Prostate gland (tissue), 2 donors: ENCODE measurements at regions not wholly inside any gene's neighbourhood (a gene's known extent, or its start where the extent isn't known, plus 50 kb on each side); places are given as distances from the start of the nearest gene placed in this dataset.

Experiments
- DNase-seq: peaks from one replicate; pipeline ENCODE4 v3.0.0-alpha.2; 2019; ENCODE audit warnings: low spot score
- H3K27ac ChIP-seq, 2 donors: fragments of 200-600 bp; sonication (generic); 2 replicates each; pipeline ENCODE4 v1.5.1; 2017 to 2019
- H3K27me3 ChIP-seq: fragments of 200-600 bp; sonication (generic); replicated peaks from 2 replicates; pipeline ENCODE4 v1.5.1; 2019; ENCODE audit not compliant: insufficient read depth
- H3K36me3 ChIP-seq, 2 donors: fragments of 200-600 bp; sonication (generic); 1 replicate in 1 of 2; 2 replicates in 1 of 2; pipeline versions ENCODE4 v1.5.1 to v1.8.1; 2017 to 2019
- H3K4me1 ChIP-seq: fragments of 200-600 bp; sonication (generic); replicated peaks from 2 replicates; pipeline ENCODE4 v1.5.1; 2019
- H3K4me3 ChIP-seq, 2 donors: fragments of 200-600 bp; sonication (generic); 2 replicates each; pipeline ENCODE4 v1.5.1; 2017 to 2019
- H3K9me3 ChIP-seq: fragments of 200-600 bp; sonication (generic); 2 replicates; pipeline ENCODE4 v1.5.1; 2017
- POLR2A ChIP-seq: fragments of 450-650 bp; IDR thresholded peaks from one replicate; pipeline ENCODE4 v1.6.1; 2016; ENCODE audit warnings: antibody characterized with exemption, mild to moderate bottlenecking
- POLR2AphosphoS5 ChIP-seq: sonication (generic); formaldehyde crosslinking; IDR thresholded peaks from one replicate; pipeline ENCODE4 v1.6.1; 2017; ENCODE audit warnings: antibody characterized with exemption
- WGBS: methylation state at CpG from one replicate; pipeline ENCODE4 v1.1.5; 2018; 5-methylcytosine and 5-hydroxymethylcytosine counted together
- intact Hi-C: fragments of 100-400 bp; cut with DNase I; formaldehyde crosslinking; loops from one replicate; pipeline ENCODE4 v1.14.2; 2022
- TF ChIP-seq, protein P1 (sequence below), 4 experiments: fragments of 200-600 bp in 2 of 4; fragments of 450-650 bp in 2 of 4; sonication (generic) in 2 of 4; IDR thresholded peaks; 1 replicate in 3 of 4; 2 replicates in 1 of 4; pipeline ENCODE4 v1.5.1; 2016 to 2019; ENCODE audit warnings: antibody characterized with exemption in 4 of 4, mild to moderate bottlenecking in 2 of 4, moderate library complexity in 2 of 4

DNA sequence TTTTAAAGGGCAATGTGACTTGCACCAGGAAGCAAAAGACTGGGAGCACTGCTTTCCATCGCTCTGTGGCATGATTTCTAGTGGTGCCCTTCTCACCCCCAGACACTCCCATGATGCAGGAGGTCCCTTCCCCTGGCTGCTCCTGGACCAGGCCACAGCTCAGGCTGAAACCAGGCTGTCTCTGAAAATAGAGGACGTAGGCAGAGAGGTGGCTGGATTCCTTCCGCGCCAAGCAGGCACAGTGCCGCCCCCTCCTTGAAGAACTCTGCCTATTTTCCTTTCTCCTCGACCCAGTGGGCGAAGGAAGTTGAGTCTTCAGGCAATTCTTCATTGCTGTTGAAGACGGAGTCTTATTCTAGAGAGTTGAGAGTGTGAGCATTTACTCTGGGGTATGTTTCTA, 489.4 kb upstream of the TBL1XR1 start:
- Histone ChIP-seq H3K9me3 (no peaks in the 10 kb centered on the region), H3K36me3 (no peaks in the 10 kb centered on the region), H3K4me3 (no peak overlapping the region), H3K27ac (no peak overlapping the region), H3K27me3 (no peaks in the 10 kb centered on the region), H3K4me1 (no peaks in the 10 kb centered on the region)
- intact Hi-C loops, result no loop called here
- 95% methylated on average over 8 of the region's 8 CpGs for WGBS
- DNase-seq, result no peak
- TF ChIP-seq, protein P1, sequence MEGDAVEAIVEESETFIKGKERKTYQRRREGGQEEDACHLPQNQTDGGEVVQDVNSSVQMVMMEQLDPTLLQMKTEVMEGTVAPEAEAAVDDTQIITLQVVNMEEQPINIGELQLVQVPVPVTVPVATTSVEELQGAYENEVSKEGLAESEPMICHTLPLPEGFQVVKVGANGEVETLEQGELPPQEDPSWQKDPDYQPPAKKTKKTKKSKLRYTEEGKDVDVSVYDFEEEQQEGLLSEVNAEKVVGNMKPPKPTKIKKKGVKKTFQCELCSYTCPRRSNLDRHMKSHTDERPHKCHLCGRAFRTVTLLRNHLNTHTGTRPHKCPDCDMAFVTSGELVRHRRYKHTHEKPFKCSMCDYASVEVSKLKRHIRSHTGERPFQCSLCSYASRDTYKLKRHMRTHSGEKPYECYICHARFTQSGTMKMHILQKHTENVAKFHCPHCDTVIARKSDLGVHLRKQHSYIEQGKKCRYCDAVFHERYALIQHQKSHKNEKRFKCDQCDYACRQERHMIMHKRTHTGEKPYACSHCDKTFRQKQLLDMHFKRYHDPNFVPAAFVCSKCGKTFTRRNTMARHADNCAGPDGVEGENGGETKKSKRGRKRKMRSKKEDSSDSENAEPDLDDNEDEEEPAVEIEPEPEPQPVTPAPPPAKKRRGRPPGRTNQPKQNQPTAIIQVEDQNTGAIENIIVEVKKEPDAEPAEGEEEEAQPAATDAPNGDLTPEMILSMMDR (IDR thresholded peaks at IDR 0.05), result no peak
- no peak for TF ChIP-seq POLR2AphosphoS5
- no peak for TF ChIP-seq POLR2A

GRCh38 chr3:177687291-177687690, 490.0 kb upstream of the TBL1XR1 start:
- no peak for TF ChIP-seq POLR2AphosphoS5
- no peak for TF ChIP-seq POLR2A
- TF ChIP-seq, protein P1 (IDR thresholded peaks at IDR 0.05), result no peak
- no peak overlapping the region for H3K27ac ChIP-seq
- H3K4me1 ChIP-seq, result no peaks in the 10 kb centered on the region
- H3K4me3 ChIP-seq, result no peak overlapping the region
- intact Hi-C loops, result no loop called here
- H3K9me3 ChIP-seq, result no peaks in the 10 kb centered on the region
- WGBS, result 90% methylated on average over 4 of the region's 4 CpGs
- DNase-seq, result no peak
- no peaks in the 10 kb centered on the region for H3K27me3 ChIP-seq
- H3K36me3 ChIP-seq, result no peaks in the 10 kb centered on the region

GRCh38 chr3:177688152-177688551, 490.9 kb upstream of the TBL1XR1 start:
- intact Hi-C loops, result no loop called here
- WGBS, result 63% methylated on average over 5 of the region's 5 CpGs
- Histone ChIP-seq H3K27me3 (no peaks in the 10 kb centered on the region), H3K4me1 (no peaks in the 10 kb centered on the region), H3K4me3 (no peak overlapping the region), H3K36me3 (no peaks in the 10 kb centered on the region), H3K27ac (no peak overlapping the region), H3K9me3 (no peaks in the 10 kb centered on the region)
- TF ChIP-seq, protein P1 (IDR thresholded peaks at IDR 0.05), result no peak
- TF ChIP-seq POLR2A (no peak), POLR2AphosphoS5 (no peak)
- no peak for DNase-seq

DNA sequence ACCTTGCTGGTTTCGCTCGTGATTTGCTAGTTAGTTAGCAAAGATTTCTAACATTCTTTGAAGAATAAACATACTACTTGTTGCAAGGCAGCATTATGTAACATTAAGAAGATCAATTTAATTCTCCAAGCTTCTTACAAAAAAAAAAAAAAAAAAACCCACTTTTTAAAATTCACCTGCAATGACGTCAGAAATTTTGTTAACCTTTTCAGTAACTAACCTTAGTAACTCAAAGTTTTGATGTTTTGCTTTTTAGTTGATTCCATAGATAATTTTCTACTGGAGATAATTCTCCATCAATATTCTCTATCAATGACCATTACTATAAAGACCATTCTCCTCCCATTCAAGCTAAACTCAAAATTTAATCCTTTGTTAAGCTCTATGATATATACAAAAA, 491.8 kb upstream of the TBL1XR1 start:
- intact Hi-C loops, result no loop called here
- TF ChIP-seq, protein P1 (IDR thresholded peaks at IDR 0.05), result no peak
- TF ChIP-seq POLR2A (no peak), POLR2AphosphoS5 (no peak)
- Histone ChIP-seq H3K27ac (no peak overlapping the region), H3K27me3 (no peaks in the 10 kb centered on the region), H3K4me1 (no peaks in the 10 kb centered on the region), H3K36me3 (no peaks in the 10 kb centered on the region), H3K4me3 (no peak overlapping the region), H3K9me3 (no peaks in the 10 kb centered on the region)
- WGBS, result 89% methylated on average over 3 of the region's 3 CpGs
- no peak for DNase-seq

GRCh38 chr3:177689869-177690268, 492.6 kb upstream of the TBL1XR1 start:
- no peak for TF ChIP-seq POLR2AphosphoS5
- no peak overlapping the region for H3K27ac ChIP-seq
- H3K27me3 ChIP-seq, result no peaks in the 10 kb centered on the region
- DNase-seq, result no peak
- H3K36me3 ChIP-seq, result no peaks in the 10 kb centered on the region
- no peaks in the 10 kb centered on the region for H3K4me1 ChIP-seq
- no peaks in the 10 kb centered on the region for H3K9me3 ChIP-seq
- H3K4me3 ChIP-seq, result no peak overlapping the region
- WGBS, result 97% methylated on average over 4 of the region's 4 CpGs
- intact Hi-C loops, result no loop called here
